HG03025 (cell line): ENCODE measurements at regions not wholly inside any gene's neighbourhood (a gene's known extent, or its start where the extent isn't known, plus 50 kb on each side); places are given as distances from the start of the nearest gene placed in this dataset.

ENCODE experiments used
- ATAC-seq: cut with Tn5 transposase; IDR thresholded peaks from one replicate; pipeline ENCODE4 v1.9.1; 2021; ENCODE audit warnings: mild to moderate bottlenecking, moderate library complexity; ENCODE audit not compliant: unreplicated experiment, low FRiP score

DNA sequence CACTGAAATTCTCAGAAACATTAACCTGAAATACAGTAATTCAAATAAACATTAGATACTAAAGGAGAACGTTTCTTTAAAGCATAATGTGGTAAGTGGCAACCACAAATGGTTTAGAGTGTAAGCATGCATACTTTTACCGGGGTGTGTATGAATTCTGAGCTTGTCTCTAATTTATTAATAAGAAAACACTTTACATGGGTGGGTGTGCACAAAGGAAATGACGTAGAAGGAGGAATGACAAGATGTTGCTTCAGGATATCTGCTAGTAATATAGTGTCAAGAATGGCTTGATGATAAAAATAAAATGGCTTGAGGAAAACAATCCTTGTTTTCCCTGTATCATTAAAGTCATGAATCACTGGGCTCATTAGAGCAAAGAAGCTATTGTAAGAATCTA, 92.5 kb downstream of the ARL4A start:
- ATAC-seq = no peak

DNA sequence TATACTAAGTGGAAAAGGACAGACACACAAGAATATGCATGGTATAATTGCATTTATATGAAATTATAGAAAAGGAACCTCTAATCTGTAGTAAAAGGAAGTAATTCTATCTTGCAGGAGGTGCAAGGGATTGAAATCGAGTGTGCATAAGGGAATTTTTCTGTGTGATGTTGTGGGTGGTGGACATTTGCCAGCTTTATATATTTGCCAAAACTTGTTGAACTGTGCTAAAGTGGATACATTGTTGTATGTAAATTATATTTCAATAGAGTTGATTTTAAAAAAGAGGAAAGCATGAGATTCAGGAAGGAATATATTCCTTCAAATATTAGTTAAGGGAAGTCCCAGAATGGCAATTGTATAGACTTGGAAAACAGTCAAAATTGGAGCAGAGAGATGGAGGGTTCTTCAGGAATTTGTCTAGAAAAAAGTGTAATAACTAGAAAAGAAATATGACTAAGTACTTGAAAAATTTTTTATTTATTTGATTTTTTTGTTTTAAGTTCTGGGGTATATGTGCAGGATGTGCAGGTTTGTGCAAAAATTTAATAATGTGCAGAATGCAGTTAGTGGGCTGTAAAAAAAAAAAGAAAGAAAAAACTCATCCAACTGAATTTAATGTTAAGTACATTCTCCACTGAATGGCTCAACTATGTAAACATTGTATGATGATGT, 96.1 kb downstream of the ARL4A start:
- ATAC-seq = no peak

DNA sequence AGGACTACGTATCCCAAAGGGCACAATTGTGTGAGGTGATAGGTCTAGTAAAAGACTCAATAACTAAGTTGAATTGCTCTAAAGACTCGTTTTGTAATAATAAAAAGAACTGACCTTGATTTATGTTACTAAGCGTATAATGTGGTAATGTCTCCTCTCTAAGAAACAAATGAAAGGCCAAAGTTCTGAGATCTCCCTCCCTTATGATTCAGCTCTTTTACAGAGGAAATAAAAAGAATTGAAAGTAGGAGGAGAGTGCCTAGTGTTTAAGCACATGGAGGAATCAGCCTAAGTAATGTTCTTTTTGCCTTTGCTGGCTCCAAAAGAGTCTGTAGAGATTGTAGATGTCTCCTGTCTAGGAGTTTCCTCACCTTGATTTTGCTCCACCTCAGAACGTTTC, 98.0 kb downstream of the ARL4A start:
- ATAC-seq = no peak

DNA sequence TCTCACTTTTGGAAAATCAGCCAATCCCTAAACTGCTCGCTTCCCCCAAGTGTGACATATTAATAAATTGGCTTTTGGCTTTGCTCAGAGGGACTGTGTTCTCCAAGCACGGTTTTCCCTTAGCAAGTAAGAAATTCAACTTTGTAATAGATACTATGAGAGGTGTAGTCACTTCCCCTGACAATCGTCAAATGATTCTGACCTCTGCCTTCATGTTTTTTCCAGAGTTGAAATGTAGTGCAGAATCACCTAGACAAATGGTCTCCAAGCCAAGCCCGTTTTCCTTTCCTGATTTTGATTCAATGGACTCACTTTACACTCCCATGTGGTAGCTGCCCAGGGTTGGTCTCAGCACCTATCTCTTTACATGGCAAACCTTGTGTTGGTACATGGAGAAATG, 99.1 kb downstream of the ARL4A start:
- no peak for ATAC-seq

DNA sequence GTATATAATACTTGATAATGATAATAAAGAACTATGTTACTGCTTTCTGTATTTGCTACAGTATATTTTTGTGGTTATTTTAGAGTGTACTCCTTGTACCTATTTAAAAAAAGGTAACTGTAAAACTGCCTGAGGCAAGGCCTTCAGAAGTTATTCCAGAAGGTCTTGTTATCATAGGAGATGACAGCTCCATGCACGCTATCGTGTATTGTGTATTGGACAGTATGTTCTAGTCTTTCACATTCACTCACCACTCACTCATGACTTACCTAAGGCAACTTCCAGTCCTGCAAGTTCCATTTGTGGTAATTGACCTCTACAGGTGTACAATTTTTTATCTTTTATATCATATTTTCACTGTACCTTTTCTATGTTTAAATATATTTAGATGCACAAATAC, 100.7 kb downstream of the ARL4A start:
- no peak for ATAC-seq

DNA sequence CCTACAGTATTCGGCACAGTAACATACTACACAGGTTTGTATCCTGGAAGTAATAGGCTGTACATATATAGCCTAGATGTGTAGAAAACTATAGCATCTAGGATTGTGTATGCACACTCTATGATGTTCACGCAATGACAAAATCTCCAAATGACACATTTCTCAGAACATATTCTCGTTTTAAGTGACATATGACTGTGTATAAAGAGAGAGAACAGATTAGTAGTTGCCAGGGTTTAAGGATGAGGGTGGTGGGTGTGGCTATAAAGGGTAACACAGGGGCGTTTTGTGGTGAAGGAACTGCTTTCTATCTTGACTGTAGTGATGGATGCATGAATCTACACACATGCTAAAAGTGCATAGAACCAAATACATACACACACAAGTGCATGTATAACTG, 101.2 kb downstream of the ARL4A start:
- no peak for ATAC-seq

DNA sequence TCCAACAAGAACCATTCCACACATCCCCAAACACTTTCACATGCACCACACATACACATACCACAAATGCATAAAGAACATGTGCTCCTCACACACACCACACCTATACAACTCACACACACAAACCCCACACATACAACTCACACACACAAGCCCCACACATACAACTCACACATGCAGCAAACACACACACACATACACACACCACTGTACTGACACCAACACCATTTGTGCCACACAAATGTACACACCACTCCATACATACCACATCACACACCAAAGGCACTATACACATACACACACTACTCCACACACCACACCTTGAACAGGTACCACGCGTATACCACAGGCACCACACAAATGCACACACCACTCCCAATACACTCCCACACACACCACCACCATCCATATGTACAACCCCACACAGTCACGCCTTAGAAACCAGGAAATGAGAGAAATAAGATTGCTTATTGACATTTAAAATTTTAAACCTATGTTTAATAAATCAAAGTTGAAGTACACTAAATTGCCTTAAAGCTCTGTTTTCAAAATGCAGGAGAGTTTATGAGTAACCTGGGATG, 107.4 kb downstream of the ARL4A start:
- ATAC-seq = no peak

DNA sequence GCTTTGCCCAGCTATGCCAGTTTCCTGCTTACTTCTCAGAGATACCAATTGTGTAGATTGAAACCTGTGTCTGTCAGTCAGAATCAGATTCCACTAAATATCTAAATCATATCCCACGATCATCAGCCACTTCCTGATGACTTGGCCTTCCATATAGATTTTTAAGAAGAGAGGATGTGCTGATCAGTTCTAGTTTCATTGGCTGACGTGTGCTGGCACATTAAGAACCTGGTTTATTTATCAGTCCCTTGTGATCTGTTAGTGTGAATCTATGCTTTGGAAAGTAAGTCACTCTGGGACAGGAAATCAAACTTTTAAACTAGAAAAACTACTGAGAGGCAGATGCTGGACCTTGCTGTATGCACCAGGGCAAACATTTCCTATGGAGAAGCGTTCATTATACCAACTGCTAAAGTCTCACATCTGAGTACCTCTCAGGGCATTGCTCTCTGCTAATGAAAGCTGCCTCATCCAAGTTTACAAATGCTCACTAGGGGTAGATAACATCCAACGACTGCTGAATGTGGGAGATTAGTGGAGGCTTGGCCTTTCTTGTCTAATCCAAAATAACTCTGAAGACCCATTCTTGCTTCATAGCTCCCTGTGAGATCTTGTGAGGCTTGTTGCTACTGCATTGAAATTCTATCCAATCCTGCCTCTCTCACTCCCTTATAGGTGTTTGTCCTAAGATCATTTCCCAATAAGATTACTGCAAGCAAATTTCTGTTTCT, 109.1 kb downstream of the ARL4A start:
- no peak for ATAC-seq

DNA sequence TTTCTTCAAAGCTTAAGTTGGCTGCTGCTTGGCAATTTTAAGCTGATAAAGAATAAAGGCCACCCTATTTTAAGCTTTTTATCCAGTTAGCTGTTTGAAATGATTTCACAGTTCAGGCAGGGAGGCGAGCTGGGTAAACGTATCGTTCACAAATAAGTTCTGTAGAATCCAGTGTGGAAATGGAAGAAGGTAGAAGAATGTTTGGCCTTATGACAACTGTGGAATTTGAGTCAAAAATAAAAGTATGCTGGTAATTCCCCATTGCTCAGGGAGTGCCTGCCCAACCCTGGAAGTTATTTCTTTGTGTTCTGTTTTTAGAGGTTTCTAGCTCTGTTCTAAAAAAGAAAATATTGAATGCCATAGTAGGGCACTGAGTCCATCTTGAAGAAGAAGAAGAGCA, 113.1 kb downstream of the ARL4A start:
- no peak for ATAC-seq

DNA sequence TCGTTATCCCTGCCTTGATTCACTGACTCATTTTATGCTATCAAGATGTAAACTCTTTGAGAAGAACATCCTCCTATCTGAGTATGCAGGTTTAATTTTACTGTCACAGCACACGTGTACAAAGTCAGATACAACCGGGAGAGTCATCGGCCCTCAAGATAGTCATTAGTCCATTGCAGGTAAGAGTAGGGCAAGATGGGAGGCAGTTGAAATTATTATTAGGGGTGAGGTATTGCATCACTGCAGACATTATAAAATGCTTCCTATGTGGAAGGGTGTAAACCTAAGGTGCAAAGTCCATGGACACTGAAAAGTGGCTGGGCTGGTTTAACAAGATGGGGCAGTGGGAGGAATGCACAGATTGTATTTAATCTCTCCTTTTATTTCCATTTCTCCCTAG, 113.7 kb downstream of the ARL4A start:
- ATAC-seq = no peak

DNA sequence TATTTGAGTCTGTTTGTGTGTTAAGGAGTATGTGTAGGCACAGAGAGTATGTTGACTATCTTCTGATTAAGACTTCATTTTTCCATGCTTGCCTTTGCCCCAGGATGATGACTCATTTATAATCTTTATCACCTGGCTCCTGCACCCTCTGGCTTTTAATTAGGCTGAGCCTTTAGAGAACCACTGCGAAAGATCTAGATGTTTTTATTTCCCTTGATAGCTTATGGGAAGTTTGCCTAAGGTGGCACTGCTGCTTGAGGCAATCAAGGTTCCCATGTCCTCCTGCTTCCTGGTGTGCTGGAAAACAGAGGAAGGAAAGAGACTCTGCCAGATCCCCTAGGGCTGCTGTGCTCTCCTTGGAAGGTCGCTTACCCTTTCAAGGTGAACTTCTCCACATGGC, 114.6 kb downstream of the ARL4A start:
- no peak for ATAC-seq

DNA sequence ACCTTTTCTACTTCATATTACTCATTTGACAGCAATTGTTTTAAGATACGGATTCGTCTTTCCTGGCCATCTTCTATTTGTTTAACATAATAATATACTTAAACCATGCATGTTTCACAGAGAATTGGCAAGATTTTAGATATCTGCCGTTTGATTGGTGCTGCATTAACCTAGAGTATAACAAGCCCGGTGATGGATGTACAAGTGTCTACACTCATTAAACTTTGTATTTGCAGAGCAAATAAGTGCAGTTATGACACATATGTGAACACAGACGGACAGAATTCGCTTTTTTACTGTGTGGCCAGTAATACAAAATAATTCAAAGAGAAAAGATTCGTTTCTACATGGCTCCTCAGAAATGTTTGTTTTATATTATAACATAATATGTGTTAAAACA, 116.1 kb downstream of the ARL4A start:
- ATAC-seq = no peak

DNA sequence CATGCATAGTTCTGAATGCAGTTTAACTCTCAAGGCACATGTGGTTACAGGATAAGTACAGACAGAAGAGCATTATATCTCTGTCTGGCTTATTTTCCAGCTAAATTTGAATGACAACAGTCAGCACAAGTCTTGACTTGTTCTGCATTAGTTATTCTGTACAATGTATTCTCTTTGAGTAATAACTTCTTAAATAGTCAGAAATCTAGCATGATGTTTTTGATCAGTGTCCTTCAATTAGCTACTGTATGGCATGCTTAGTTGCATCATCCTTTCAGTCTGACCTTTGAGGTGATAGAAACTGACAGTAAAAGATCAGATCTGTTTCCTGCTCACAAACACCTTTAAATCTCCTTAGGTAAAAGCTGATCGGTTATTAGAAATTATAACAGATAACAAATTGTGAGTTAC, 118.1 kb downstream of the ARL4A start:
- ATAC-seq = no peak

DNA sequence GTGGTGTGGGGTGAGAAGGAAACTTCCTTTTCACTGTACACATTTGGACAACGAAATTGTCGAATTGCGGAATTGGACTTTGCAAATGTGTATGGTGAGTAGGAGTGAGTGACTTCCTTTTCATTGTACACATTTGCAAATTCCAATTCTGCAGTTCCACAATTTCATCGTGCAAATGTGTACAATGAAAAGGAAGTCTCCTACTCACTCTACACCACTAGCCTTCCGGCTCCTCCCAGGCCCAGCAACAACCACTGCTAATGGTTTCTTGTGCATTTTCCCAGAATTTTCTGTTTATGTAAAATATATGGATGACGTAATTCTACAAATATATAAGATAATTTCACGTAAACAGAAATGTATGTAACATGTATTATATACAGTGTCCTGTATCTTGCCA, 118.5 kb downstream of the ARL4A start:
- ATAC-seq = no peak

DNA sequence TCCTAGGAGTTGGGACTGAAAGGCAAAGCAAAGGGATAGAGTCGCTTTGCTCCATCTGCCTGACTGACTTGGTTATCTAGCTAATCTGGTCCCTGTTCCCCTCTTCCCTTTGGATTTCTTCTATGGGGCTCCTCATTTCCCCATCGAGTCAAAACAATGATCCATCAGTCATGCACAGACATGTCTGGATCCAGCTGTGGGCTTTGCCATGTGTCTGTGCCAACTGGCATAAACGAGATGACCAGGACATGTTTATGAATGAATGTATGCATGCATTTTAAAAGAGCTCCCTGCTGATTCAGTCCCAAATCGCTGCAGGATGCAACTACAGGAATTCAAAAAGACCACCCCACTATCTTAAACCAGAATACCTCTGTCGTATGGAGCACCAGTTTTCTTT, 122.0 kb downstream of the ARL4A start:
- ATAC-seq = no peak

DNA sequence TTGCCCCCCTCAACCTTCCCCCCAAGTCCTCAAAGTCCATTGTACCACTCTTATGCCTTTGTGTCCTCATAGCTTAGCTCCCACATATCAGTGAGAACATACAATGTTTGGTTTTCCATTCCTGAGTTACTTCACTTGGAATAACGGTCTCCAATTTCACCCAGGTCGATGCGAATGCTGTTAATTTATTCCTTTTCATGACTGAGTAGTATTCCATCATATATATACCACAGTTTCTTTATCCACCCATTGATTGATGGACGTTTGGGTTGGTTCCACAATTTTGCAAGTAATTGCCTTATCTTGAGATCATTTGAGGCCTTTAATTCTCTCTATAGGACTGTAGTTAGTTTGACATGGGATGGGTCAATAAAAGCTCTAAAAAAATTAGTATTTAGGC, 124.7 kb downstream of the ARL4A start:
- no peak for ATAC-seq

DNA sequence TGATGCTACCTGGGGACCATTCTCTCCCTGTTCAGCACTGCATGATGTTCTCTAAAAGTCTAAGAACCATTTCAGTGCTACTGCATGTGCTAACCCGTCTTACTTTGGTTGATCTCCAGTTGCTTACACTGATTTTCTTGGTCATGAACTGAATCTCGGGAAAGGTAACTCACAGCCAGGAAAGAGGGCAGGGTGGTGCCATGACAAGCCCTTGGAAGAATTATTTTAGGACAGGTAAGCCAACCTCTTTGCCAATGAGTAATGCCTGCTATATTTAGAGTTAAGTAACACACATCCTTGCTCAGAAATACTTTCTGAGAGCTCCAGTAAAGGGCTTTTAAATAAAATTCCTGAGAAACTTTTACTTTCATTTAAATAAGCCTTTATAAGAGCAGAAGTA, 126.7 kb downstream of the ARL4A start:
- no peak for ATAC-seq

DNA sequence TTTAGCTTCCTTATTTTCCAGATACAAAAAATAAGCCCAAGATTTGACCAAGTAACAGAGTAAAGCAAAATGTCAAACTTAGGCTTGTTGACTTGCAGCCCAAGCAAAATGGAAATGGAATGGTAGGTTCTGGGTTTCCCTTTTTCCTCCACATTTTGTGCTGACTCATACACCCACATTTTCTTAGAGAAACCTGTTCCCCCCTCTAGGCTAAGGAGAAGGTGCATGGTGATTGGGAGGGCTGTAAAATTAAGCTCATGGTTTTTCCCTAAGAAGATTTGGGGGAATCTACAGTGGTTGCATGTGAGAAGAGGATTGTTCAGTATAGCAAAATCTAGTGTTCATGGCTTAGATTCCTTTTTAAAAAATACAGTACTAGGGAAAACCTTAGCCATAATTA, 127.4 kb downstream of the ARL4A start:
- no peak for ATAC-seq

DNA sequence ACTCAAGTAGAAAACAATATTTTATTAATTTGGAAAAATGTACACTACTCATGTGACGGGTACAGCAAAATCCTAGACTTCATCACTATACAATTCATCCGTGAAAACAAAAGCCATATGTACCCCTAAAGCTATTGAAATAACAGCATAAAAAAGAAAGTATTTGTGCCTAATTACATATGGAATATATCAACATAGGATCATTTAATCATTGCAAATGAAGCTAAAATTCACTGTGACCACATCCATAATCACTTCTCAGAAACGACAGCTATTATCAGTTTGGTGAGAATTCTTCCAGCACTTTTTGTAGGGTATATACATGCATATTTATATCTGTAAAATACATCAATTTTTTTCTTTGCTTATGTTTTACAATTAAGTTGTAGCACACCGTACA, 128.0 kb downstream of the ARL4A start:
- ATAC-seq = no peak

DNA sequence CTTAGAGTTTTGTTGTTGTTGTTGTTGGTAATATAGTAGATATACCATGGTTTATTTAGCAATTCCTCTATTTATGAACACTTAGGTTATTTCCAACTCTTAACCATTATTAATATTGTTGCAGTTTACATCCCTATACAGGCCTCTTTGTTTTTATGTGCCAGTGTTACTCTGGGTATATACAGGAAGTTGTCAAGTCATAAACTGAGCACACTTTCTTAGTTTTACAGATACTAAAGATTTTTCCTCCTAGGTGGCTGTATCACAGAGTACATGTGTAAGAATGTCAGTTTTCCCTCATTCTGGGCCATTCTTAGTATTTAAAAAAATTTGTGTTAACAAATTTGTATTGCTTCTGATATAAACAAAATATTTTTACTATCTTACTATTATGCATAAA, 128.4 kb downstream of the ARL4A start:
- no peak for ATAC-seq

DNA sequence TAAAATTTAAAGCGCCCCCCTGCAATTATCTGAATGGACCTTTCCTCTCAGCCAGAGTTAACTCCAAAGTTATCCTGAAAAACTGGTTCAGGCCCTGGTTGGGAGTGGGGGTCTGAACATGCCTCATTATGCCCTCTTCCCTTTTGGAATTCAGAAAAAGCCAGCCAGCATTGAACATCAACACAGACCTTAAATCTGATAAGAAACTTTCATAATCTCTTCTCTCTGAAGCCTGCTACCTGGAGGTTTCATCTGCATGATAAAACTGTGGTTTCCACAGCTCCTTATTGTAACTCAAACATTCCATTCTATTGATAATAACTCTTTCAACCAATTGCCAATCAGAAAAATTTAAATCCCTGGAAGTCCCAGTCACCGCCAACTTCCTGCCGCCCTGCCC, 133.3 kb downstream of the ARL4A start:
- ATAC-seq = no peak

DNA sequence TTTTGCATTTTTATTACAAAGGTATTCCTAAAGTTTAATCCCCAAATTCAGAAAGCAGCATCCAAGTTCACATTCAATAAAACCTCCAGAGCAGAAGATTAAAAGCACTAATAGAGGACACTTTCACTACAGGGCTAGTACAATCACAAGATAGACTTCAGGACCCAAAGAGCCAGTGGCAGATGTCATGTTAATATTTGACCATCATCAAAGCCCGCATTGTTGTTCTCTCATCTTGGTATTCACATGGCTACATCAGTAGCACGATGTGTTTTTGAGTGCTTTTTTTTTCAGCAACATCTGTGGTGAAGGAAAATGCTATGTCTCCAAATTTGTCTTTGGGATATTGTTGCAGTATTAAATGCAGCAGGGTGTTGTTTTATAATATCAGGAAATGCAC, 134.3 kb downstream of the ARL4A start:
- no peak for ATAC-seq
